ENCODE measurements at regions not wholly inside any gene's neighbourhood (a gene's known extent, or its start where the extent isn't known, plus 50 kb on each side); places are given as distances from the start of the nearest gene placed in this dataset.

- no peak for TF ChIP-seq GATA2 (IDR thresholded peaks at IDR 0.05; ENCODE audit: low read depth, low read length)
- no peak for TF ChIP-seq GATA3 (IDR thresholded peaks at IDR 0.05; ENCODE audit: low read depth, low read length)
Measured at GRCh38 chr11:45518833-45519535, 146.4 kb downstream of the CHST1 start.
